Peyer's patch (tissue), 4 donors: ENCODE measurements at regions not wholly inside any gene's neighbourhood (a gene's known extent, or its start where the extent isn't known, plus 50 kb on each side); places are given as distances from the start of the nearest gene placed in this dataset.

Experiments
- DNase-seq, 3 donors: peaks; one replicate each; pipeline ENCODE4 v3.0.0-alpha.2; 2017 to 2019
- H3K27ac ChIP-seq, 4 donors: fragments of 200-600 bp; sonication (generic); one replicate each; pipeline ENCODE4 v1.5.1; 2016 to 2019
- H3K27me3 ChIP-seq, 2 donors: fragments of 200-600 bp; sonication (generic); one replicate each; pipeline ENCODE4 v1.5.1; 2019
- H3K36me3 ChIP-seq, 3 donors: fragments of 200-600 bp; sonication (generic); one replicate each; pipeline ENCODE4 v1.5.1; 2016 to 2019
- H3K4me1 ChIP-seq, 4 donors: fragments of 200-600 bp; sonication (generic); one replicate each; pipeline ENCODE4 v1.5.1; 2016 to 2019
- H3K4me3 ChIP-seq, 4 donors: fragments of 200-600 bp; sonication (generic); 1 replicate in 3 of 4; 2 replicates in 1 of 4; pipeline ENCODE4 v1.5.1; 2016 to 2019; ENCODE audit warnings: mild to moderate bottlenecking in 1 of 4
- H3K9me3 ChIP-seq, 4 donors: fragments of 200-600 bp; sonication (generic); one replicate each; pipeline ENCODE4 v1.5.1; 2016 to 2019; ENCODE audit warnings: mild to moderate bottlenecking in 1 of 4
- POLR2A ChIP-seq, 2 donors: fragments of 450-650 bp; IDR thresholded peaks; one replicate each; pipeline ENCODE4 v1.5.1; 2017; ENCODE audit warnings: antibody characterized with exemption in 2 of 2, mild to moderate bottlenecking in 2 of 2, moderate library complexity in 2 of 2
- TF ChIP-seq, protein P1 (sequence below), 6 experiments: fragments of 450-650 bp in 4 of 6; fragments of 200-600 bp in 2 of 6; sonication (generic) in 1 of 6; IDR thresholded peaks; one replicate each; pipeline ENCODE4 v1.5.1; 2017 to 2019; ENCODE audit warnings: antibody characterized with exemption in 6 of 6, mild to moderate bottlenecking in 3 of 6, moderate library complexity in 1 of 6

DNA sequence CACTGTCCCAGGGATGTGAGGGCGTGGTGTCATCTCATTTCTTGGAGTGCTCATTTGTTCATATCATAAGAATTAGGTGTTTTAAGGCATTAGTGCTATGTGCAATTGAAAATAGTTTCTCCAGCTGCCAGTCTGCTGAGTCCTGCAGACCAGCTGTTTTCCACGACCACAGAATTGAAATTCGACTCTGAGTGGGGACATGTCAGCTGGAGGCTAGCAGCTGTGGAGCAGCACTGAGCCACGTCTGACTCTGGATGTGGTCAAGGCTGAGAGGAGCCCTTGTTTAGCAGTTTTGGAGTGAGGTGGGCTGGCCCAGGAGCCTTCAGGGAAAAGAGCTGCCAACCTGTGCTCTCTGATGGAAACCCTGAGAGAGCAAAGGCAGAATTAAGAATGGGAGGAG, 156.3 kb upstream of the GRB10 start:
- H3K4me3 ChIP-seq = no peak overlapping the region
- no peak for TF ChIP-seq POLR2A (IDR thresholded peaks at IDR 0.05)
- TF ChIP-seq, protein P1, sequence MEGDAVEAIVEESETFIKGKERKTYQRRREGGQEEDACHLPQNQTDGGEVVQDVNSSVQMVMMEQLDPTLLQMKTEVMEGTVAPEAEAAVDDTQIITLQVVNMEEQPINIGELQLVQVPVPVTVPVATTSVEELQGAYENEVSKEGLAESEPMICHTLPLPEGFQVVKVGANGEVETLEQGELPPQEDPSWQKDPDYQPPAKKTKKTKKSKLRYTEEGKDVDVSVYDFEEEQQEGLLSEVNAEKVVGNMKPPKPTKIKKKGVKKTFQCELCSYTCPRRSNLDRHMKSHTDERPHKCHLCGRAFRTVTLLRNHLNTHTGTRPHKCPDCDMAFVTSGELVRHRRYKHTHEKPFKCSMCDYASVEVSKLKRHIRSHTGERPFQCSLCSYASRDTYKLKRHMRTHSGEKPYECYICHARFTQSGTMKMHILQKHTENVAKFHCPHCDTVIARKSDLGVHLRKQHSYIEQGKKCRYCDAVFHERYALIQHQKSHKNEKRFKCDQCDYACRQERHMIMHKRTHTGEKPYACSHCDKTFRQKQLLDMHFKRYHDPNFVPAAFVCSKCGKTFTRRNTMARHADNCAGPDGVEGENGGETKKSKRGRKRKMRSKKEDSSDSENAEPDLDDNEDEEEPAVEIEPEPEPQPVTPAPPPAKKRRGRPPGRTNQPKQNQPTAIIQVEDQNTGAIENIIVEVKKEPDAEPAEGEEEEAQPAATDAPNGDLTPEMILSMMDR (IDR thresholded peaks at IDR 0.05) = no peak
- no peaks in the 10 kb centered on the region for H3K9me3 ChIP-seq
- H3K4me1 ChIP-seq = no peaks in the 10 kb centered on the region
- DNase-seq = no peak
- H3K36me3 ChIP-seq = no peaks in the 10 kb centered on the region
- no peak overlapping the region for H3K27ac ChIP-seq
- H3K27me3 ChIP-seq = no peaks in the 10 kb centered on the region

DNA sequence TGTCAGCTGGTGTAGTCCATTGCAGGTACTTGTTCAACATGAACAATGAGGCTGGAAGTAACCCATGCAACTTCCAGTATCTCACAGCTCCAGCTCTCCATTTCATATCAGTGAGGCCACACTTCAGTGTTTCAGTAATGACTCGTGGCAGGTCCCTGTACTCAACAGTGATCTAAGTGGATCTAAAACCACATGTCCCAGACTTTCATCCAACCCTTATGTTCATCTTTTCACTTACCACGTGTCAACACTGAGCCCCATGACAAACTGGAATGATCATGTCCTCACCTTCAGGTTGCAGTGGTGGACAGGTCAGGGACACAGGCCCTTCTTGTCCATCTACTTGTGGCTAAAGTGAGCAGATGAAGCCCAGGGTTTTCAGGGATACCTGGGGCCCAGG, 155.0 kb upstream of the GRB10 start:
- H3K27me3 ChIP-seq = no peaks in the 10 kb centered on the region
- H3K27ac ChIP-seq = no peak overlapping the region
- H3K9me3 ChIP-seq = no peaks in the 10 kb centered on the region
- no peaks in the 10 kb centered on the region for H3K4me1 ChIP-seq
- H3K36me3 ChIP-seq = no peaks in the 10 kb centered on the region
- no peak for DNase-seq
- H3K4me3 ChIP-seq = no peak overlapping the region
- TF ChIP-seq POLR2A (IDR thresholded peaks at IDR 0.05) = no peak
- TF ChIP-seq, protein P1 (IDR thresholded peaks at IDR 0.05) = no peak

GRCh38 chr7:50926049-50926448, 143.4 kb upstream of the GRB10 start:
- Histone ChIP-seq H3K9me3 (no peaks in the 10 kb centered on the region), H3K4me1 (no peaks in the 10 kb centered on the region), H3K4me3 (no peak overlapping the region), H3K27ac (no peak overlapping the region), H3K27me3 (no peaks in the 10 kb centered on the region), H3K36me3 (no peaks in the 10 kb centered on the region)
- TF ChIP-seq, protein P1 (IDR thresholded peaks at IDR 0.05) = no peak
- DNase-seq = no peak

- TF ChIP-seq, protein P1 (IDR thresholded peaks at IDR 0.05) = no peak
- TF ChIP-seq POLR2A (IDR thresholded peaks at IDR 0.05) = no peak
- Histone ChIP-seq H3K4me3 (no peak overlapping the region), H3K9me3 (no peaks in the 10 kb centered on the region), H3K4me1 (no peaks in the 10 kb centered on the region), H3K36me3 (no peaks in the 10 kb centered on the region), H3K27ac (no peak overlapping the region), H3K27me3 (no peaks in the 10 kb centered on the region)
- DNase-seq = no peak
Measured at GRCh38 chr7:50923476-50923875, 140.8 kb upstream of the GRB10 start.

DNA sequence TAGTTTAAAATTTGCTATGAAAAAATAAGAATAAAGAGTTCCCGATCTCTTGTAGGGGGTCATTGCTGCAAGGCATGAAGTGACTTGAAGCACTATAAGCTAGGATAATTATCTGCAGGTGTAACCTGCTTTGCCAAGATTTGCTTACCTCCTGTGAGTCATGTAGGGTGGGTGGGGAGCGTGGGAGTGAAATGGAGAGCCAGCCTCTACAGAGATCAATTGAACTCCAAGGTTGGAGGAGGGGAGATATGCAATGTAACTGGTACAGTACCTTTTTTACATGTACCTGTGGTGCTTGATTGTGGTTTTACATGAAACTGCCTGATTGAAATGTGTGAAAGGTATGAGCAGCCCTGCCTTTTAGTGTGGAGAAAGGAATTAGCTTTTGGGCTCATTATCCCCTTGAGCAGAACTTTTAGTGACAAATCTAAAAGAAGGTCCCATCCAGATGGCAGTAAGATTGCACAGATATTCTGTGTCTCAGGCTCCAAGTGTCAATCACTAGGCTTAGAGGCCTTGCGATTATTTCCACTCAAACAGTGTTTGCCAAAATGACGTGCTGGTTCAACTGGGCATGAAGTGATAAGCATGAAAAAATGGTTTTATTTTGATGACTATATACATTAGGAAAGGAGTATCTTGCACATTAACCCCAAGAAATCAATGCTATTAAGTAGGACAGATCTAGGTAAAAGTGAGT, 138.6 kb upstream of the GRB10 start:
- Histone ChIP-seq H3K27ac (no peak overlapping the region), H3K4me3 (no peak overlapping the region), H3K27me3 (no peaks in the 10 kb centered on the region), H3K9me3 (no peaks in the 10 kb centered on the region), H3K36me3 (no peaks in the 10 kb centered on the region), H3K4me1 (no peaks in the 10 kb centered on the region)
- no peak for TF ChIP-seq POLR2A (IDR thresholded peaks at IDR 0.05)
- TF ChIP-seq, protein P1 (IDR thresholded peaks at IDR 0.05) = no peak
- DNase-seq = no peak
